ENCODE measurements at regions not wholly inside any gene's neighbourhood (a gene's known extent, or its start where the extent isn't known, plus 50 kb on each side); places are given as distances from the start of the nearest gene placed in this dataset.

DNA sequence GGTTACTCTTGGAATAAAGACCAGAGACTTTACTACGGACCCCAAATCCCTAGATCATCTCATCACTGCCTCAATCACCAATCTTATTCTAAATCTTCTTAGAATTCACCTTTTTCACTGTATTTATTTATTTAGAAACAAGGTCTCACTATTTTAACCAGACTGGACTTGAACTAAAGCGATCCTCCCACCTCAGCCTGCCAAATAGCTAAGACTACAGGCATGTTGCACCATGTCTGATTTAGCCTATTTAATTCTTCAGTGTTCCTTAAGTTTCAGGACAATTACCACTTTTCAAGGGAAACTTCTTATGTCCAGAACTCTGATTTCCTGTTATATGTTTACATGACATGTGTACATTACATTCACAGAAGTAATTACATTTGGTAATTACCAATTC lies 238.0 kb upstream of the COL8A1 start:
- TF ChIP-seq, protein P1, sequence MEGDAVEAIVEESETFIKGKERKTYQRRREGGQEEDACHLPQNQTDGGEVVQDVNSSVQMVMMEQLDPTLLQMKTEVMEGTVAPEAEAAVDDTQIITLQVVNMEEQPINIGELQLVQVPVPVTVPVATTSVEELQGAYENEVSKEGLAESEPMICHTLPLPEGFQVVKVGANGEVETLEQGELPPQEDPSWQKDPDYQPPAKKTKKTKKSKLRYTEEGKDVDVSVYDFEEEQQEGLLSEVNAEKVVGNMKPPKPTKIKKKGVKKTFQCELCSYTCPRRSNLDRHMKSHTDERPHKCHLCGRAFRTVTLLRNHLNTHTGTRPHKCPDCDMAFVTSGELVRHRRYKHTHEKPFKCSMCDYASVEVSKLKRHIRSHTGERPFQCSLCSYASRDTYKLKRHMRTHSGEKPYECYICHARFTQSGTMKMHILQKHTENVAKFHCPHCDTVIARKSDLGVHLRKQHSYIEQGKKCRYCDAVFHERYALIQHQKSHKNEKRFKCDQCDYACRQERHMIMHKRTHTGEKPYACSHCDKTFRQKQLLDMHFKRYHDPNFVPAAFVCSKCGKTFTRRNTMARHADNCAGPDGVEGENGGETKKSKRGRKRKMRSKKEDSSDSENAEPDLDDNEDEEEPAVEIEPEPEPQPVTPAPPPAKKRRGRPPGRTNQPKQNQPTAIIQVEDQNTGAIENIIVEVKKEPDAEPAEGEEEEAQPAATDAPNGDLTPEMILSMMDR (IDR thresholded peaks at IDR 0.05; ENCODE audit: insufficient read depth, low read length, poor library complexity, severe bottlenecking): no peak
- no peak for TF ChIP-seq EZH2phosphoT487 (conservative IDR thresholded peaks at IDR 0.05; ENCODE audit: low read length)

Data from SU-DHL-6 (cell line).